Retinal pigment epithelial cell (primary cell): ENCODE measurements at regions not wholly inside any gene's neighbourhood (a gene's known extent, or its start where the extent isn't known, plus 50 kb on each side); places are given as distances from the start of the nearest gene placed in this dataset.
"Not testable (repeated sequence)": the region's sequence is repeated elsewhere in the genome, so short reads cannot be mapped to it uniquely, and the experiment has no call there.

Experiments used
- DNase-seq: peaks from one replicate; pipeline ENCODE4 v3.0.0-alpha.2; 2010; ENCODE audit warnings: low read depth
- H3K4me3 ChIP-seq: 2 replicates; pipeline ENCODE4 v1.5.1; 2011; ENCODE audit warnings: mild to moderate bottlenecking, low read length, control low read depth, moderate library complexity
- TF ChIP-seq, protein P1 (sequence below): conservative IDR thresholded peaks from 2 replicates; pipeline ENCODE4 v1.5.1; 2011; ENCODE audit warnings: low read depth, low read length, control low read depth, inconsistent platforms

- H3K4me3 ChIP-seq, result no peak overlapping the region
- no peak for DNase-seq
- TF ChIP-seq, protein P1, sequence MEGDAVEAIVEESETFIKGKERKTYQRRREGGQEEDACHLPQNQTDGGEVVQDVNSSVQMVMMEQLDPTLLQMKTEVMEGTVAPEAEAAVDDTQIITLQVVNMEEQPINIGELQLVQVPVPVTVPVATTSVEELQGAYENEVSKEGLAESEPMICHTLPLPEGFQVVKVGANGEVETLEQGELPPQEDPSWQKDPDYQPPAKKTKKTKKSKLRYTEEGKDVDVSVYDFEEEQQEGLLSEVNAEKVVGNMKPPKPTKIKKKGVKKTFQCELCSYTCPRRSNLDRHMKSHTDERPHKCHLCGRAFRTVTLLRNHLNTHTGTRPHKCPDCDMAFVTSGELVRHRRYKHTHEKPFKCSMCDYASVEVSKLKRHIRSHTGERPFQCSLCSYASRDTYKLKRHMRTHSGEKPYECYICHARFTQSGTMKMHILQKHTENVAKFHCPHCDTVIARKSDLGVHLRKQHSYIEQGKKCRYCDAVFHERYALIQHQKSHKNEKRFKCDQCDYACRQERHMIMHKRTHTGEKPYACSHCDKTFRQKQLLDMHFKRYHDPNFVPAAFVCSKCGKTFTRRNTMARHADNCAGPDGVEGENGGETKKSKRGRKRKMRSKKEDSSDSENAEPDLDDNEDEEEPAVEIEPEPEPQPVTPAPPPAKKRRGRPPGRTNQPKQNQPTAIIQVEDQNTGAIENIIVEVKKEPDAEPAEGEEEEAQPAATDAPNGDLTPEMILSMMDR, result no peak
Observed at GRCh38 chr9:72445306-72445995, 76.0 kb upstream of the TMC1 start.

- TF ChIP-seq, protein P1, result no peak
- no peak for DNase-seq
- no peak overlapping the region for H3K4me3 ChIP-seq
Observed at GRCh38 chr9:72444435-72444834, 77.0 kb upstream of the TMC1 start.

DNA sequence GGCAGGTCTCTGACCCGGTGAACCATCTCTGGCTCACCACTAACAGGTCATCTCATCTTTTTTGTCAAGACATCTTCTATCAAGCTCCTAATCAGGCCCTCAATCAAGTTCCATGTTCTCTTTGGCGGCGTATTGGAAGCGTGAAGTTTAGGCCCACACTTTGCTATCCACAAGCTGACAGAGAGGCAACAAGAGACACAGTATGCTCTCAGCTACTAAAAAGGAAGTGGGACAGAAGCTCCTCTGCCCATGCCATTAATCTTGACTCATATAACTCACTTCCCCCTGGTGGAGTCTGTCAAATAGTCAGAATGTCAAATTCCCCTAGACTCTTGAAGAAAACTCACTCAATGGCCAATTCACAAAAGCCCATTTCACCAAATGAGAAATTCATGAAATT is 77.6 kb upstream of the TMC1 start:
- DNase-seq, result no peak
- TF ChIP-seq, protein P1, result no peak
- no peak overlapping the region for H3K4me3 ChIP-seq

DNA sequence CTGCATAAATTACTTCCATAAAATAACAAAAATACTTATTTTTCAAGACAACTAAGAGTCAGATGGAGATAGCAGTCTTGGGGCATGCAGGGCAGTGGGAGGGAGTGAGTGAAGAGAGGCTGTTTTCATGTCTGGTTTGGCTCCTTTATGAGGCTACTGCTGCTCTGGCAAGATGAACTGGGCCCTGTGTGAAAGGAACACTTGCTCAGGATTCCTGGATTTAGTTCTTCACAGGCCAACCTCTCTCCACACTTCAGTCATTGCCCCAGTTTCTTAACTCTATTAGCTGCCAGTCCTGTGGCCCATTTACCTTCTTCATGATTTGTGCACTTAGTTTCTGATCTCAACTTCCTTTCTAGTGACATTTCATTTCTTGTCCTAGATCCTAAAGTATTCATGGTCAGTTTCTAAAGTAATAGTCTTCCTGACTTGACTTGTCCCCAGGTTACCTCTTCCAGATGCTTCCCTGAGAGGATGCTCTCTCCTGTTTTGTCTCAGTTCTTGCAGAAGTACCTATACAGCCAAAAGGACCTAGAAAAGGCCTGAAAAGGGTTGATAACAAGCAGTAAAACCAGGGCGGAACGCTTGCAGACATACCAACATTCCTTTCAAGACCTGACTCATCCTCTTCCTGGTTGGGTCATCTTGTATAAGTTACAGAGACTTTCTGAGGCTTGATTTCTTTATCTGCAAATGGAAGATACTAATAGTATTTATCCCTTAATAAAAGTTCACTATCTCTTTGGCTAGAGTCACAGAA is 77.0 kb upstream of the ZFAND5 start:
- no peak for DNase-seq
- TF ChIP-seq, protein P1, result no peak
- no peak overlapping the region for H3K4me3 ChIP-seq

DNA sequence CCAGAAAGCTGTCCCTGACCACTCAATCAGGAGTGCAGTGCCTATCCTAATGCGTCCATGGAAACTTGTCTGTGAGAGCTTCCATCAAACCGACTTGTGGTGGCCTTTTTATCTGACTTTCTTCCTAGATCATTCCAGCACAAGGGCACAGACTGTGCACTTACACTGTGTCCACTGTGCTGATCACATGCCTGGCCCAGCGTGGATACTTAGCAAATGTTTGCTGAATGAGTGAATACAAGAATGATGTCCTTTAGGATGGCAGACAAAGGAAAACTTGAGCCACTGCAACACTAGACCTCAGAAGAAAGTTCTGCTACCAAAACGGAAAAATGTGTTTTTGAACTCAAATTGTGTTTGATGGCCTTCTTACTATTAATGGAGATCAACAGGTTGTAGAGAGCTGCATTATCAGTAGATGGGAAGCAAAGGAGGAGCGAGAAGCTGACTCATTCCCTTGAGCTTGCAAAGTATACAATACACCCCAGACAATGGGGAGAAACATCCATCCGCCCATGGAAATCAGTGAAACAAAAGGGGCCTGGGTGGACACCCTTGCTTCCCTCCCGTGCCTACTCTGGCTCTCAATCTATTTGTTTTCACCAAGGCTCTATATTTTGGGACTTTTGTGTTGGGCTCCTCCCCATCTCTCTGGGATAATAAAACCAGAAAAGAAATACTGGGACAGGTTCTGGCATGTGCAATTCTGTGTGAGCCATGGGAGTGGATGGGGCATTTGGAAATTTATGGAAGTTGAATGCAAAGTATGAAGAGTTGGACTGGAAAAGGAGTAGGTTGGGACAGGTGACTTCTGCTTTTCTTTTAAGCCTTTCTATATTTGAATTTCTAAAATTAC is 76.2 kb upstream of the ZFAND5 start:
- no peak for DNase-seq
- no peak overlapping the region for H3K4me3 ChIP-seq
- TF ChIP-seq, protein P1, result no peak

- TF ChIP-seq, protein P1, result no peak
- no peak for DNase-seq
- no peak overlapping the region for H3K4me3 ChIP-seq
Observed at GRCh38 chr9:72440378-72440777, 75.4 kb upstream of the ZFAND5 start.

- peak; percentile 59 for DNase-seq
- H3K4me3 ChIP-seq, result not testable (repeated sequence)
Observed at GRCh38 chr9:72433616-72434267, 68.7 kb upstream of the ZFAND5 start.
